DND-41 (cell line): ENCODE measurements at regions not wholly inside any gene's neighbourhood (a gene's known extent, or its start where the extent isn't known, plus 50 kb on each side); places are given as distances from the start of the nearest gene placed in this dataset.

Source experiments
- ATAC-seq: fragments of 200-7000 bp; cut with Tn5 transposase; 3 replicates; pipeline ENCODE4 v1.9.1; 2021; ENCODE audit warnings: low read depth; ENCODE audit not compliant: insufficient read depth
- DNase-seq: peaks from one replicate; pipeline ENCODE4 v3.0.0-alpha.2; 2020
- H2AFZ ChIP-seq: 2 replicates; pipeline ENCODE4 v1.6.0; 2012; ENCODE audit warnings: low read depth, low read length
- H3K27ac ChIP-seq: 2 replicates; pipeline ENCODE4 v1.5.1; 2012; ENCODE audit warnings: low read length, inconsistent platforms
- H3K27me3 ChIP-seq: fragments of 200-600 bp; sonication (generic); 2 replicates; pipeline ENCODE4 v1.6.0; 2012; ENCODE audit warnings: low read length, mild to moderate bottlenecking, inconsistent platforms; ENCODE audit not compliant: insufficient read depth, poor library complexity
- H3K36me3 ChIP-seq: 2 replicates; pipeline ENCODE4 v1.5.1; 2012; ENCODE audit warnings: low read length, inconsistent platforms; ENCODE audit not compliant: insufficient read depth
- H3K4me1 ChIP-seq: 2 replicates; pipeline ENCODE4 v1.5.1; 2012; ENCODE audit warnings: mild to moderate bottlenecking, low read length; ENCODE audit not compliant: insufficient read depth
- H3K4me2 ChIP-seq: 2 replicates; pipeline ENCODE4 v1.6.0; 2012; ENCODE audit warnings: mild to moderate bottlenecking, moderate library complexity, low read length, inconsistent platforms; ENCODE audit not compliant: insufficient read depth
- H3K4me3 ChIP-seq, 2 experiments: fragments of 200-600 bp in 1 of 2; shearing (Covaris generic) in 1 of 2; 2 replicates each; pipeline ENCODE4 v1.5.1; 2012 to 2016; ENCODE audit warnings: inconsistent platforms in 2 of 2, low read length in 2 of 2, mild to moderate bottlenecking in 2 of 2, low read depth in 1 of 2, moderate library complexity in 1 of 2
- H3K79me2 ChIP-seq: 2 replicates; pipeline ENCODE4 v1.6.0; 2012; ENCODE audit warnings: low read length, inconsistent platforms; ENCODE audit not compliant: insufficient read depth
- H3K9ac ChIP-seq: 2 replicates; pipeline ENCODE4 v1.6.0; 2012; ENCODE audit warnings: low read depth, mild to moderate bottlenecking, inconsistent platforms, low read length, moderate library complexity
- H3K9me3 ChIP-seq: 2 replicates; pipeline ENCODE4 v1.5.1; 2012; ENCODE audit warnings: low read length, moderate library complexity, mild to moderate bottlenecking, inconsistent platforms; ENCODE audit not compliant: insufficient read depth, severe bottlenecking
- H4K20me1 ChIP-seq: 2 replicates; pipeline ENCODE4 v1.6.0; 2012; ENCODE audit warnings: low read length; ENCODE audit not compliant: insufficient read depth
- CTCF ChIP-seq: IDR thresholded peaks from 2 replicates; pipeline ENCODE4 v1.5.1; 2012; ENCODE audit warnings: borderline replicate concordance, low read length, moderate library complexity, mild to moderate bottlenecking; ENCODE audit not compliant: poor library complexity, severe bottlenecking; ENCODE audit errors: extremely low read depth
- EZH2 ChIP-seq: IDR thresholded peaks from 3 replicates; pipeline ENCODE4 v1.6.1; 2012; ENCODE audit warnings: borderline replicate concordance, low read depth, mild to moderate bottlenecking, moderate library complexity, low read length, inconsistent platforms; ENCODE audit not compliant: severe bottlenecking

GRCh38 chr3:177476495-177476894 lies 279.2 kb upstream of the TBL1XR1 start:
- H3K36me3 ChIP-seq: no peaks in the 10 kb centered on the region
- TF ChIP-seq EZH2: no peak
- TF ChIP-seq CTCF: no peak
- H2AFZ ChIP-seq: no peak overlapping the region
- no peak overlapping the region for H3K4me3 ChIP-seq
- H3K4me1 ChIP-seq: no peaks in the 10 kb centered on the region
- H3K4me2 ChIP-seq: no peak overlapping the region
- DNase-seq: no peak
- H3K9ac ChIP-seq: no peak overlapping the region
- H3K27ac ChIP-seq: no peak overlapping the region
- H3K27me3 ChIP-seq: no peaks in the 10 kb centered on the region
- H4K20me1 ChIP-seq: no peaks in the 10 kb centered on the region
- H3K79me2 ChIP-seq: no peaks in the 10 kb centered on the region
- no peak for ATAC-seq
- no peaks in the 10 kb centered on the region for H3K9me3 ChIP-seq

- Histone ChIP-seq H3K4me1 (no peaks in the 10 kb centered on the region), H3K4me3 (no peak overlapping the region), H3K79me2 (no peaks in the 10 kb centered on the region), H2AFZ (no peak overlapping the region), H3K27ac (no peak overlapping the region), H3K4me2 (no peak overlapping the region), H3K9ac (no peak overlapping the region), H3K36me3 (no peaks in the 10 kb centered on the region), H3K27me3 (no peaks in the 10 kb centered on the region), H4K20me1 (no peaks in the 10 kb centered on the region), H3K9me3 (no peaks in the 10 kb centered on the region)
- TF ChIP-seq CTCF (no peak), EZH2 (no peak)
- ATAC-seq (no peak), DNase-seq (no peak)
Observed at GRCh38 chr3:177476921-177477435, 279.7 kb upstream of the TBL1XR1 start.

- Histone ChIP-seq H4K20me1 (no peaks in the 10 kb centered on the region), H3K36me3 (no peaks in the 10 kb centered on the region), H3K27me3 (no peaks in the 10 kb centered on the region), H3K4me1 (no peaks in the 10 kb centered on the region), H3K4me3 (no peak overlapping the region), H3K9me3 (no peaks in the 10 kb centered on the region), H3K4me2 (no peak overlapping the region), H2AFZ (no peak overlapping the region), H3K9ac (no peak overlapping the region), H3K27ac (no peak overlapping the region), H3K79me2 (no peaks in the 10 kb centered on the region)
- TF ChIP-seq CTCF: no peak
- TF ChIP-seq EZH2: no peak
- no peak for ATAC-seq
- DNase-seq: no peak
Observed at GRCh38 chr3:177478170-177478867, 281.0 kb upstream of the TBL1XR1 start.

- no peak overlapping the region for H3K4me2 ChIP-seq
- H3K27me3 ChIP-seq: no peaks in the 10 kb centered on the region
- H3K36me3 ChIP-seq: no peaks in the 10 kb centered on the region
- no peak overlapping the region for H3K9ac ChIP-seq
- no peak for DNase-seq
- no peak for TF ChIP-seq EZH2
- TF ChIP-seq CTCF: no peak
- no peak for ATAC-seq
- no peaks in the 10 kb centered on the region for H3K4me1 ChIP-seq
- no peak overlapping the region for H3K27ac ChIP-seq
- H2AFZ ChIP-seq: no peak overlapping the region
- no peaks in the 10 kb centered on the region for H3K79me2 ChIP-seq
- no peaks in the 10 kb centered on the region for H3K9me3 ChIP-seq
- H3K4me3 ChIP-seq: no peak overlapping the region
- no peaks in the 10 kb centered on the region for H4K20me1 ChIP-seq
Observed at GRCh38 chr3:177479630-177480029, 282.3 kb upstream of the TBL1XR1 start.
